Smooth muscle cell (in vitro differentiated cells): ENCODE measurements at regions not wholly inside any gene's neighbourhood (a gene's known extent, or its start where the extent isn't known, plus 50 kb on each side); places are given as distances from the start of the nearest gene placed in this dataset.

Experiments
- DNase-seq: peaks from one replicate; lab custom pipeline; 2025; ENCODE audit not compliant: unreplicated experiment; lab: John Stamatoyannopoulos, UW
- H2AFZ ChIP-seq: fragments of 200-600 bp; sonication (generic); 2 replicates; pipeline ENCODE4 v1.6.0; 2016; ENCODE audit warnings: antibody characterized with exemption, low read depth, mild to moderate bottlenecking
- H3F3A ChIP-seq: fragments of 200-600 bp; sonication (generic); 2 replicates; pipeline ENCODE4 v1.6.0; 2017; ENCODE audit warnings: antibody characterized with exemption, low read depth
- H3K27ac ChIP-seq: fragments of 200-600 bp; sonication (generic); 2 replicates; pipeline ENCODE4 v1.5.1; 2016; ENCODE audit warnings: low read depth, mild to moderate bottlenecking
- H3K27me3 ChIP-seq: fragments of 200-600 bp; sonication (generic); 2 replicates; pipeline ENCODE4 v1.6.1; 2016; ENCODE audit warnings: low read depth, mild to moderate bottlenecking
- H3K36me3 ChIP-seq: fragments of 200-600 bp; sonication (generic); 2 replicates; pipeline ENCODE4 v1.5.1; 2016; ENCODE audit warnings: low read depth
- H3K4me1 ChIP-seq: fragments of 200-600 bp; sonication (generic); 2 replicates; pipeline ENCODE4 v1.5.1; 2016; ENCODE audit warnings: low read depth
- H3K4me2 ChIP-seq: fragments of 200-600 bp; sonication (generic); 2 replicates; pipeline ENCODE4 v1.6.0; 2016; ENCODE audit warnings: mild to moderate bottlenecking
- H3K4me3 ChIP-seq: fragments of 200-600 bp; sonication (generic); 2 replicates; pipeline ENCODE4 v1.5.1; 2016; ENCODE audit warnings: mild to moderate bottlenecking
- H3K79me2 ChIP-seq: fragments of 200-600 bp; sonication (generic); 2 replicates; pipeline ENCODE4 v1.6.0; 2016; ENCODE audit warnings: low read depth, mild to moderate bottlenecking
- H3K9ac ChIP-seq: fragments of 200-600 bp; sonication (generic); 2 replicates; pipeline ENCODE4 v1.6.0; 2016; ENCODE audit warnings: low read depth
- H3K9me3 ChIP-seq: fragments of 200-600 bp; sonication (generic); replicated peaks from 2 replicates; pipeline ENCODE4 v1.5.1; 2016; ENCODE audit warnings: low read depth
- H4K20me1 ChIP-seq: fragments of 200-600 bp; sonication (generic); 2 replicates; pipeline ENCODE4 v1.6.0; 2016; ENCODE audit warnings: low read depth
- CTCF ChIP-seq: fragments of 200-600 bp; sonication (generic); IDR thresholded peaks from 2 replicates; pipeline ENCODE4 v1.5.1; 2017; ENCODE audit warnings: borderline replicate concordance, mild to moderate bottlenecking, antibody characterized with exemption; ENCODE audit not compliant: insufficient read depth, poor library complexity, severe bottlenecking
- WGBS: methylation state at CpG from one replicate; pipeline ENCODE4 v1.1.7; 2016; ENCODE audit warnings: low lambda C conversion rate; 5-methylcytosine and 5-hydroxymethylcytosine counted together

GRCh38 chr4:74598611-74599325 is 153.8 kb downstream of the AREG start:
- Histone ChIP-seq H2AFZ (no peak overlapping the region), H3K79me2 (no peaks in the 10 kb centered on the region), H3K9ac (no peak overlapping the region), H3K9me3 (peaks cover 5% of the 10 kb centered on the region), H4K20me1 (no peaks in the 10 kb centered on the region), H3K4me3 (no peak overlapping the region), H3F3A (no peaks in the 10 kb centered on the region), H3K36me3 (no peaks in the 10 kb centered on the region), H3K27ac (no peak overlapping the region), H3K4me2 (no peak overlapping the region), H3K27me3 (no peaks in the 10 kb centered on the region), H3K4me1 (no peaks in the 10 kb centered on the region)
- WGBS: 92% methylated on average over 4 of the region's 4 CpGs
- no peak for DNase-seq
- TF ChIP-seq CTCF: no peak

GRCh38 chr4:74603186-74603585 is 158.2 kb downstream of the AREG start:
- Histone ChIP-seq H3K36me3 (no peaks in the 10 kb centered on the region), H3K27ac (no peak overlapping the region), H4K20me1 (no peaks in the 10 kb centered on the region), H3K9ac (no peak overlapping the region), H3K4me1 (no peaks in the 10 kb centered on the region), H3K4me2 (no peak overlapping the region), H3K9me3 (peaks cover 2% of the 10 kb centered on the region), H2AFZ (no peak overlapping the region), H3K27me3 (no peaks in the 10 kb centered on the region), H3K4me3 (no peak overlapping the region), H3K79me2 (no peaks in the 10 kb centered on the region), H3F3A (no peaks in the 10 kb centered on the region)
- WGBS: 92% methylated on average over 3 of the region's 3 CpGs
- TF ChIP-seq CTCF: no peak
- DNase-seq: no peak

GRCh38 chr4:74608151-74608949 is 163.4 kb downstream of the AREG start:
- H3K27ac ChIP-seq: no peak overlapping the region
- H3K9me3 ChIP-seq: no peaks in the 10 kb centered on the region
- no peak overlapping the region for H3K4me3 ChIP-seq
- peaks cover 3% of the 10 kb centered on the region for H3K4me1 ChIP-seq
- no peaks in the 10 kb centered on the region for H3K27me3 ChIP-seq
- DNase-seq: no peak
- no peaks in the 10 kb centered on the region for H4K20me1 ChIP-seq
- no peak overlapping the region for H3K9ac ChIP-seq
- TF ChIP-seq CTCF: no peak
- H3K4me2 ChIP-seq: no peak overlapping the region
- WGBS: 87% methylated on average over 2 of the region's 2 CpGs
- no peaks in the 10 kb centered on the region for H3K36me3 ChIP-seq
- H3F3A ChIP-seq: no peaks in the 10 kb centered on the region
- no peak overlapping the region for H2AFZ ChIP-seq
- H3K79me2 ChIP-seq: no peaks in the 10 kb centered on the region
